Left ventricle myocardium inferior (tissue), 1 donor: ENCODE measurements at regions not wholly inside any gene's neighbourhood (a gene's known extent, or its start where the extent isn't known, plus 50 kb on each side); places are given as distances from the start of the nearest gene placed in this dataset.
"Not testable (repeated sequence)": the region's sequence is repeated elsewhere in the genome, so short reads cannot be mapped to it uniquely, and the experiment has no call there.

Experiments used
- DNase-seq: peaks from one replicate; pipeline ENCODE4 v3.0.0-alpha.2; 2020
- H3K27ac ChIP-seq: fragments of 200-600 bp; replicated peaks from 2 replicates; pipeline ENCODE4 v1.8.0; 2021
- H3K27me3 ChIP-seq: fragments of 200-600 bp; 2 replicates; pipeline ENCODE4 v1.8.0; 2021; ENCODE audit warnings: low read depth
- H3K36me3 ChIP-seq: fragments of 200-600 bp; 2 replicates; pipeline ENCODE4 v1.8.0; 2021
- H3K4me1 ChIP-seq: fragments of 200-600 bp; 2 replicates; pipeline ENCODE4 v1.8.0; 2021
- H3K4me3 ChIP-seq: fragments of 200-600 bp; 2 replicates; pipeline ENCODE4 v1.8.0; 2021; ENCODE audit warnings: mild to moderate bottlenecking, moderate library complexity
- H3K9me3 ChIP-seq: fragments of 200-600 bp; replicated peaks from 2 replicates; pipeline ENCODE4 v1.8.0; 2021
- intact Hi-C: fragments of 100-400 bp; cut with micrococcal nuclease; formaldehyde crosslinking; loops from one replicate; pipeline ENCODE4 v1.11.0; 2022
- TF ChIP-seq, protein P1 (sequence below): fragments of 200-600 bp; IDR thresholded peaks from 2 replicates; pipeline ENCODE4 v1.8.0; 2021; ENCODE audit warnings: antibody characterized with exemption, mild to moderate bottlenecking, borderline replicate concordance
- donor health status: DM: no; HTN: yes; CAD: no; lungs with severe emphysema.

DNA sequence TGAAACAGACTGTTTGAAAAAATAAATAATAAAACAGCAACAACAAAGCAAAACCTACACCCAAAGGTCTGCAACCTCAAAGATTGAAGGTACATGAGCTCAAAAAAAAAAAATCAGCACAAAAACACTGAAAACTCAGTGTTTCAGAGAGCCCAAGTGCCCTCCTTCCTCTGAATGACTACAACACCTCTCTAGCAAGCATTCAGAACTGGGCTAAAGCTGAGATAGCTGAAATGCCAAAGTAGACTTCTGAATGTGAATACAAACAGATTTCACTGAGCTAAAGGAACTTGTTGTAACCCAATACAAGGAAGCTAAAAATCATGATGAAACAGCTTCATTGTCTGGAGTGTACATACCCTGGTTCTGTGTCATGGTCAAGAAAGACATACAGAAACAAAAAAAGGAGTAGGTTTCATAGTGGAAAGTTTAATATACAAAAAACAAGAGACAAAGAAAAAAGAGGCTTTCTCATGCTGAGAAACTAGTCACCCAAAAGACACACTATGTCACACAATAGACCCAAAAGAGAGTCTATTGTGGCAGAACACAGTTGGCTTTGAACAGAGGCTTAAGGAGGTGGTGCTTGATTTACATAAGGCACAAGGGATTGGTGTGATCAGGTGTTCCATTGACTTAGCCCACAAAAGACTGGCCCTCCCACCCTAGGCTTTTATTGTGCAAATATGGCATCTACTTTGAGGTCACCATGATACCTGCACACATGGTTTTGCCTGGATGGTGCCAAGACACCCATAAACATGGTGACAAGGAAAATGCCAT lies 316.6 kb downstream of the KDM5D start:
- intact Hi-C loops = no loop called here
- H3K27me3 ChIP-seq = no peaks in the 10 kb centered on the region
- no peak overlapping the region for H3K27ac ChIP-seq
- H3K36me3 ChIP-seq = no peaks in the 10 kb centered on the region
- TF ChIP-seq, protein P1, sequence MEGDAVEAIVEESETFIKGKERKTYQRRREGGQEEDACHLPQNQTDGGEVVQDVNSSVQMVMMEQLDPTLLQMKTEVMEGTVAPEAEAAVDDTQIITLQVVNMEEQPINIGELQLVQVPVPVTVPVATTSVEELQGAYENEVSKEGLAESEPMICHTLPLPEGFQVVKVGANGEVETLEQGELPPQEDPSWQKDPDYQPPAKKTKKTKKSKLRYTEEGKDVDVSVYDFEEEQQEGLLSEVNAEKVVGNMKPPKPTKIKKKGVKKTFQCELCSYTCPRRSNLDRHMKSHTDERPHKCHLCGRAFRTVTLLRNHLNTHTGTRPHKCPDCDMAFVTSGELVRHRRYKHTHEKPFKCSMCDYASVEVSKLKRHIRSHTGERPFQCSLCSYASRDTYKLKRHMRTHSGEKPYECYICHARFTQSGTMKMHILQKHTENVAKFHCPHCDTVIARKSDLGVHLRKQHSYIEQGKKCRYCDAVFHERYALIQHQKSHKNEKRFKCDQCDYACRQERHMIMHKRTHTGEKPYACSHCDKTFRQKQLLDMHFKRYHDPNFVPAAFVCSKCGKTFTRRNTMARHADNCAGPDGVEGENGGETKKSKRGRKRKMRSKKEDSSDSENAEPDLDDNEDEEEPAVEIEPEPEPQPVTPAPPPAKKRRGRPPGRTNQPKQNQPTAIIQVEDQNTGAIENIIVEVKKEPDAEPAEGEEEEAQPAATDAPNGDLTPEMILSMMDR = no peak
- no peak overlapping the region for H3K4me3 ChIP-seq
- no peak for DNase-seq
- no peaks in the 10 kb centered on the region for H3K4me1 ChIP-seq
- no peaks in the 10 kb centered on the region for H3K9me3 ChIP-seq

DNA sequence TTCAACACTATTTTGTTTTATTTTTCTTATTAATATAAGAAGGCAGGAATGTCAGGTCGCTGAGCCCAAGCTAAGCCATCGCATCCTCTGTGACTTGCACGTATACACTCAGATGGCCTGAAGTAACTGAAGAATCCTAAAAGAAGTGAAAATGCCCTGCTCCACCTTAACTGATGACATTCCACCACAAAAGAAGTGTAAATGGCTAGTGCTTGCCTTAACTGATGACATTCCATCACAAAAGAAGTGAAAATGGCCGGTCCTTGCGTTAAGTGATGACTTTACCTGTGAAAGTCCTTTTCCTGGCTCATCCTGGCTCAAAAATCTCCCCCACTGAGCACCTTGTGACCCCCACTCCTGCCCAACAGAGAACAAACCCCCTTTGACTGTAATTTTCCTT lies 317.3 kb downstream of the KDM5D start:
- H3K27me3 ChIP-seq, H3K36me3 ChIP-seq, DNase-seq, intact Hi-C loops, H3K27ac ChIP-seq, H3K4me3 ChIP-seq, H3K9me3 ChIP-seq, H3K4me1 ChIP-seq: not testable (repeated sequence)

DNA sequence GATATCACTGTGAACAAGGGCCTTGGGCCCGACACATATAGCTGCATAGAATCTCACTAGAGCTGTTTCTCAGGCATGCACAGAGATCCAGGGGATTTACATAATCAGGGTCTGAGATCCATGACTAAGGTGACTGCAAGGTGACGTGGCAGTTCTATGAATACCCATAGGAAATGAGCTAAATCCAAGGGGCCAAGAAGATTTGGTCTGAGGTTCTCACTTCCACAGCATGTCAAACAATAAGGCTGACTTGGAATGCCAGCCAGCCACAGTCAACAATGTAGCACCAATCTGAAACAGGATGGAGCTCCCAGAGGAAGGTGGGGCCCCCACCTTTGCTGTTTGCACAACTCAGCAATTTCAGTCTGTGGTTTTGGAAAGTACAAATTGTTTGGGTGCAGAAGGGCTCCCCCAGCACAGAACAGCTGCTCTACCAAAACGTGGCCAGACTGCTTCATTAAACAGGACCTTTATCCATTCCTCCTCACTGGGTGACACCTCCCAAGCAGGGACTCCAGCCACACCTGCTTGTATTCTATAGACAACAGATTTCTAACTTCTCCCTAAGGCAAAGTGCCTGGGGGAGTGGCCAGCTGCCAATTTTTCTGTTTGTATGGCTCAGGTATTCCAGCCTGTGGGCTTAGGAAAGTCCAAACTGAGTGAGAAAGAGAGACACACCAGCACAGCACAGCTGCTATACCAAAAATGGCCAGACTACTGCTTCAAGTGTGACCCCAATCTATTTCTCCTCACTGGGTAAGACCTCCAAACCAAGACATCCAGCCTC lies 333.4 kb downstream of the KDM5D start:
- intact Hi-C loops = no loop called here
- H3K36me3 ChIP-seq = no peaks in the 10 kb centered on the region
- no peaks in the 10 kb centered on the region for H3K4me1 ChIP-seq
- H3K4me3 ChIP-seq = no peak overlapping the region
- DNase-seq = no peak
- no peak overlapping the region for H3K27ac ChIP-seq
- no peaks in the 10 kb centered on the region for H3K9me3 ChIP-seq
- no peaks in the 10 kb centered on the region for H3K27me3 ChIP-seq
- TF ChIP-seq, protein P1 = no peak

DNA sequence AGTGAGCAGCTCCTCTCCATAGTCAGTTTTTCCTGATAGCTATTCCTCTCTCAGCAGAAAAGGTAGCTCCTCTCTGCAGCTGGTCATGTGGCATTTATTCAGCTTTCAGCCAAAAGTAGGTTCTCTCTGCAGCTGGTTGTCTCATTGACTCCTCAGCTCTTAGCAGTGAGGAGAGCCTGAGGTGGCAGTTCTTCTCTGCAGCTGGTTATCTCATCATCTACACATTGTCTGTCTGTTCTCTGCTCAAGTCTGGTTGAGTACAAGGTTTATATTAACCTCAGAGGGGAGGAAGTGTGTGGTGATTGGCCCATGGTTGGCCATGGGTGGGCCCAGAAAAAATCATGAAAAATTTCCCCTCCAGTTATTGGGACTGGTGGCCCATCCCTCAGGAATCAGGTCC lies 338.3 kb downstream of the KDM5D start:
- intact Hi-C loops = no loop called here
- no peak for DNase-seq
- H3K36me3 ChIP-seq = no peaks in the 10 kb centered on the region
- no peaks in the 10 kb centered on the region for H3K9me3 ChIP-seq
- no peaks in the 10 kb centered on the region for H3K4me1 ChIP-seq
- TF ChIP-seq, protein P1 = no peak
- no peak overlapping the region for H3K27ac ChIP-seq
- no peak overlapping the region for H3K4me3 ChIP-seq
- no peaks in the 10 kb centered on the region for H3K27me3 ChIP-seq

DNA sequence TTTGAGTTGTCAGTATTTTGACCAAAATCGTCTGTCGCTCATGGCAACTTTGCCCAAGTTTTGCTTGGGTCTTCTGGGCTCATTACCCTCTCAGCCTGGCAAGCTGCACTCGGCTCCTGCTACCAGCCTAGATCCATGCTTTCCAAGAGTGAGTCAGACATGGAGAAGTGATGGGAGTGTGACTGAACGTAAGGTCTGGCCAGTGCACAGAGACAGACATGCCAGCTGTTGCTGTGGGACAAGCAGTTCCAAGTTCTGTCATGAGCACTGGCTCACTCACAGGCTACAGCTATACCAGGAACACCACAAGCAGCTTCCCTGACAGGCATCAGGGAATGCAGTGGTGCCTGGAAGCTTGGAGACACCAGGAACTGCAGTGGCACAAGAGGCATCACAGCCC lies 338.9 kb downstream of the KDM5D start:
- Histone ChIP-seq H3K4me3 (no peak overlapping the region), H3K27me3 (no peaks in the 10 kb centered on the region), H3K27ac (no peak overlapping the region), H3K4me1 (no peaks in the 10 kb centered on the region), H3K9me3 (no peaks in the 10 kb centered on the region), H3K36me3 (no peaks in the 10 kb centered on the region)
- intact Hi-C loops = no loop called here
- TF ChIP-seq, protein P1 = no peak
- DNase-seq = no peak

DNA sequence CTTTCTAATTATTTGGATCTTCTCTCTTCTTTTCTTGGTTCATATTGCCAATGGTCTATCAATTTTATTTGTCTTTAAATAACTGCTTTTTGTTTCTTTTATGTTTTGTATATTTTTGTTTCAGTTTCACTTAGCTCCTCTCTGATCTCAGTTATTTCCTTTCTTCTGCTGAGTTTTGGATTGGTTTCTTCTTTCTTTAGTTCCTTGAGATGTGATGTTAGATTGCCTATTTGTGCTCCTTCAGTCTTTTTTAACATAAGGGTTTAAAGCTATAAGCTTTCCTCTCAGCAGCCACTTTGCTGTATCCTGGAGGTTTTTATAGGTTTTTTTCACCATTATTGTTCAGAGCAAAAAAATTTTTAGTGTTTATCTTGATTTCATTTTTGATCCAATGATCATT lies 351.6 kb downstream of the KDM5D start:
- H3K4me3 ChIP-seq = no peak overlapping the region
- no peaks in the 10 kb centered on the region for H3K27me3 ChIP-seq
- H3K36me3 ChIP-seq = no peaks in the 10 kb centered on the region
- TF ChIP-seq, protein P1 = no peak
- no peak for DNase-seq
- no peaks in the 10 kb centered on the region for H3K4me1 ChIP-seq
- no peak overlapping the region for H3K27ac ChIP-seq
- intact Hi-C loops = no loop called here
- no peaks in the 10 kb centered on the region for H3K9me3 ChIP-seq
